NCI-H1105 treated with DMSO at 0.1 percent for 48 hours (cell line): ENCODE measurements at regions not wholly inside any gene's neighbourhood (a gene's known extent, or its start where the extent isn't known, plus 50 kb on each side); places are given as distances from the start of the nearest gene placed in this dataset.
"Not testable (repeated sequence)": the region's sequence is repeated elsewhere in the genome, so short reads cannot be mapped to it uniquely, and the experiment has no call there.

Source experiments
- DNase-seq: peaks from one replicate; lab custom pipeline; 2025; lab: John Stamatoyannopoulos, UW

GRCh38 chr3:135636596-135636995 lies 328.9 kb upstream of the PPP2R3A start:
- no peak for DNase-seq

GRCh38 chr3:135637013-135637412 lies 328.5 kb upstream of the PPP2R3A start:
- DNase-seq: no peak

GRCh38 chr3:135641761-135642160 lies 323.8 kb upstream of the PPP2R3A start:
- no peak for DNase-seq

- DNase-seq: no peak
These were observed 320.0 kb upstream of the PPP2R3A start for GRCh38 chr3:135645541-135645940.

- DNase-seq: no peak
These were observed 318.7 kb upstream of the PPP2R3A start for GRCh38 chr3:135646873-135647272.

GRCh38 chr3:135649361-135649760 lies 316.2 kb upstream of the PPP2R3A start:
- no peak for DNase-seq

GRCh38 chr3:135650309-135650708 lies 315.2 kb upstream of the PPP2R3A start:
- no peak for DNase-seq

- DNase-seq: no peak
These were observed 313.1 kb upstream of the PPP2R3A start for GRCh38 chr3:135652388-135652787.

GRCh38 chr3:135655328-135655727 lies 310.2 kb upstream of the PPP2R3A start:
- no peak for DNase-seq

- DNase-seq: not testable (repeated sequence)
These were observed 307.1 kb upstream of the PPP2R3A start for GRCh38 chr3:135658451-135658850.

GRCh38 chr3:135667061-135667460 lies 298.5 kb upstream of the PPP2R3A start:
- DNase-seq: no peak

- DNase-seq: no peak
These were observed 291.0 kb upstream of the PPP2R3A start for GRCh38 chr3:135674508-135674907.

- no peak for DNase-seq
These were observed 287.1 kb upstream of the PPP2R3A start for GRCh38 chr3:135678386-135678785.

GRCh38 chr3:135688003-135688402 lies 277.5 kb upstream of the PPP2R3A start:
- no peak for DNase-seq

GRCh38 chr3:135690664-135691063 lies 274.9 kb upstream of the PPP2R3A start:
- no peak for DNase-seq

- no peak for DNase-seq
These were observed 274.3 kb upstream of the PPP2R3A start for GRCh38 chr3:135691240-135691639.

- peak; percentile 100 for DNase-seq
These were observed 271.4 kb upstream of the PPP2R3A start for GRCh38 chr3:135694142-135694541.

- DNase-seq: no peak
These were observed 265.8 kb upstream of the PPP2R3A start for GRCh38 chr3:135699741-135700140.

GRCh38 chr3:135706758-135707375 lies 258.7 kb upstream of the PPP2R3A start:
- DNase-seq: peak; percentile 92

GRCh38 chr3:135719449-135719848 lies 246.1 kb upstream of the PPP2R3A start:
- no peak for DNase-seq

GRCh38 chr3:135728007-135728721 lies 237.4 kb upstream of the PPP2R3A start:
- DNase-seq: no peak

- no peak for DNase-seq
These were observed 234.0 kb upstream of the PPP2R3A start for GRCh38 chr3:135731546-135731945.

GRCh38 chr3:135736740-135737139 lies 228.8 kb upstream of the PPP2R3A start:
- DNase-seq: no peak

- DNase-seq: no peak
These were observed 225.7 kb upstream of the PPP2R3A start for GRCh38 chr3:135739779-135740178.
